SK-N-SH treated with all-trans-retinoic acid at 6 μM for 48 hours (cell line): ENCODE measurements at regions not wholly inside any gene's neighbourhood (a gene's known extent, or its start where the extent isn't known, plus 50 kb on each side); places are given as distances from the start of the nearest gene placed in this dataset.

Source experiments
- ATAC-seq: fragments of 200-7000 bp; cut with Tn5 transposase; 3 replicates; pipeline ENCODE4 v1.9.1; 2020; ENCODE audit warnings: mild to moderate bottlenecking, moderate library complexity
- ESRRG ChIP-seq: fragments of 250-450 bp; sonication (Bioruptor Pico); IDR thresholded peaks from 2 replicates; pipeline ENCODE4 v1.6.1; 2021; ENCODE audit warnings: mild to moderate bottlenecking
- GLIS3 ChIP-seq: fragments of 250-450 bp; sonication (Bioruptor Pico); IDR thresholded peaks from 2 replicates; pipeline ENCODE4 v1.5.0; 2020; ENCODE audit warnings: mild to moderate bottlenecking, moderate library complexity
- OSR1 ChIP-seq: fragments of 250-450 bp; sonication (Bioruptor Pico); IDR thresholded peaks from 2 replicates; pipeline ENCODE4 v1.8.0; 2022; ENCODE audit warnings: moderate library complexity, mild to moderate bottlenecking, inconsistent platforms
- PPARA ChIP-seq: fragments of 250-450 bp; sonication (Bioruptor Pico); IDR thresholded peaks from 2 replicates; pipeline ENCODE4 v1.5.0; 2020; ENCODE audit warnings: mild to moderate bottlenecking, borderline replicate concordance
- TCF4 ChIP-seq: fragments of 250-450 bp; sonication (Bioruptor Pico); IDR thresholded peaks from 2 replicates; pipeline ENCODE4 v1.8.0; 2021; ENCODE audit warnings: mild to moderate bottlenecking, moderate library complexity, borderline replicate concordance
- TOX ChIP-seq: fragments of 250-450 bp; sonication (Bioruptor Pico); IDR thresholded peaks from 2 replicates; pipeline ENCODE4 v1.8.0; 2021; ENCODE audit warnings: mild to moderate bottlenecking, moderate library complexity, borderline replicate concordance
- ZC3H10 ChIP-seq: fragments of 250-450 bp; sonication (Bioruptor Pico); IDR thresholded peaks from 2 replicates; pipeline ENCODE4 v1.5.1; 2021; ENCODE audit warnings: mild to moderate bottlenecking, moderate library complexity
- ZFP30 ChIP-seq: fragments of 450-650 bp; formaldehyde crosslinking; IDR thresholded peaks from 2 replicates; pipeline ENCODE4 v1.5.0; 2022; ENCODE audit warnings: mild to moderate bottlenecking, moderate library complexity
- ZNF70 ChIP-seq: fragments of 450-650 bp; formaldehyde crosslinking; IDR thresholded peaks from 2 replicates; pipeline ENCODE4 v1.5.0; 2020; ENCODE audit warnings: mild to moderate bottlenecking, moderate library complexity
- ZNF8 ChIP-seq: fragments of 450-650 bp; formaldehyde crosslinking; IDR thresholded peaks from 2 replicates; pipeline ENCODE4 v1.5.0; 2020; ENCODE audit warnings: mild to moderate bottlenecking, moderate library complexity
- TF ChIP-seq, protein P1 (sequence below): fragments of 250-450 bp; sonication (Bioruptor Pico); IDR thresholded peaks from 2 replicates; pipeline ENCODE4 v1.5.1; 2021; ENCODE audit warnings: mild to moderate bottlenecking, moderate library complexity
- TF ChIP-seq, protein P2 (sequence below): fragments of 250-450 bp; sonication (Bioruptor Pico); IDR thresholded peaks from 2 replicates; pipeline ENCODE4 v1.8.0; 2021; ENCODE audit warnings: low read depth, mild to moderate bottlenecking, moderate library complexity, borderline replicate concordance
- TF ChIP-seq, protein P3 (sequence below): fragments of 250-450 bp; sonication (Bioruptor Pico); IDR thresholded peaks from 2 replicates; pipeline ENCODE4 v1.5.0; 2020; ENCODE audit warnings: mild to moderate bottlenecking, moderate library complexity
- TF ChIP-seq, protein P4 (sequence below): fragments of 250-450 bp; sonication (Bioruptor Pico); IDR thresholded peaks from 2 replicates; pipeline ENCODE4 v1.5.1; 2020; ENCODE audit warnings: low read depth, mild to moderate bottlenecking, moderate library complexity

DNA sequence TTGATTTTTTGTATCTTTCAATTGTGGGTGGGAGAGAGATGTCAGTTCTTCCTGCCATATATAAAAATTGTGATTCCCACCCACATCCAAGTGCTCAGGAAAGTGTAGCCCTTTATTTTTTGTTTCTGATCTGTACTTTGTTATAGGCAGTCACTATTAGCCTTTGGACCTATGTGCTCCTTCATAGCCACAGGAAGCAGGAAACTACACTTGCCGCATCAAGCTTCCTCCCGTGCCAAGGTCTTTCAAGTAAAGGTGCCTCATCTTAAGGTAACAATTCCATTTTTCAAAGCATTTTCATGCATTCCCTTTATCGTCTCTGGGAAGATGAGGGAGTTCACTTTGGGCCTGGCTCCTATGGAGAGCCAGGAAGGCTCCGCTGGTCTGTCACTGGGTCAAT is 339.0 kb downstream of the DIRAS2 start (continued):
- TF ChIP-seq, protein P1, sequence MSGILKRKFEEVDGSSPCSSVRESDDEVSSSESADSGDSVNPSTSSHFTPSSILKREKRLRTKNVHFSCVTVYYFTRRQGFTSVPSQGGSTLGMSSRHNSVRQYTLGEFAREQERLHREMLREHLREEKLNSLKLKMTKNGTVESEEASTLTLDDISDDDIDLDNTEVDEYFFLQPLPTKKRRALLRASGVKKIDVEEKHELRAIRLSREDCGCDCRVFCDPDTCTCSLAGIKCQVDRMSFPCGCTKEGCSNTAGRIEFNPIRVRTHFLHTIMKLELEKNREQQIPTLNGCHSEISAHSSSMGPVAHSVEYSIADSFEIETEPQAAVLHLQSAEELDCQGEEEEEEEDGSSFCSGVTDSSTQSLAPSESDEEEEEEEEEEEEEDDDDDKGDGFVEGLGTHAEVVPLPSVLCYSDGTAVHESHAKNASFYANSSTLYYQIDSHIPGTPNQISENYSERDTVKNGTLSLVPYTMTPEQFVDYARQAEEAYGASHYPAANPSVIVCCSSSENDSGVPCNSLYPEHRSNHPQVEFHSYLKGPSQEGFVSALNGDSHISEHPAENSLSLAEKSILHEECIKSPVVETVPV (CRISPR knock-in tag) = no peak

DNA sequence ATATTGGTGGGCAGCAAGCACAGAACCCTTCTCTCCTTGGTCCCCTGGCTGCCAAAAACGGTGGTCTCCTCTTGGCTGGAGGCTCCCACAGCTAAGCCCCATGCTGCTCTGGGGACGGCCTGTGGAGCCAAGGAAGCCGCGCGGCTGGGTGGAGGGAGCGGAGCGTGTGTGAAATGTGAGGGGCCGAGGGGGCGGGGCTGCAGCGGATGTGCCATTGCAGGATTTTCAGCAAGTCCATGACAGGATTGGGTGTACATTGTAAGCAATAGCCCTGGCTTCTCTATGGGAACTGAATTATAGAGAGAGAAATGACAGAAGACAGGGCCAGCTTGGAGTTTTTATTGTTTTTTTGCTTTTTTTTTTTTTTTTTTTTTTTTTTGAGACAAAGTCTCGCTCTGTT is 336.5 kb downstream of the DIRAS2 start:
- ATAC-seq = no peak
- TF ChIP-seq, protein P1 (CRISPR knock-in tag) = no peak
- TF ChIP-seq ZNF70 (CRISPR knock-in tag) (no peak), ZNF8 (CRISPR knock-in tag) (no peak)

DNA sequence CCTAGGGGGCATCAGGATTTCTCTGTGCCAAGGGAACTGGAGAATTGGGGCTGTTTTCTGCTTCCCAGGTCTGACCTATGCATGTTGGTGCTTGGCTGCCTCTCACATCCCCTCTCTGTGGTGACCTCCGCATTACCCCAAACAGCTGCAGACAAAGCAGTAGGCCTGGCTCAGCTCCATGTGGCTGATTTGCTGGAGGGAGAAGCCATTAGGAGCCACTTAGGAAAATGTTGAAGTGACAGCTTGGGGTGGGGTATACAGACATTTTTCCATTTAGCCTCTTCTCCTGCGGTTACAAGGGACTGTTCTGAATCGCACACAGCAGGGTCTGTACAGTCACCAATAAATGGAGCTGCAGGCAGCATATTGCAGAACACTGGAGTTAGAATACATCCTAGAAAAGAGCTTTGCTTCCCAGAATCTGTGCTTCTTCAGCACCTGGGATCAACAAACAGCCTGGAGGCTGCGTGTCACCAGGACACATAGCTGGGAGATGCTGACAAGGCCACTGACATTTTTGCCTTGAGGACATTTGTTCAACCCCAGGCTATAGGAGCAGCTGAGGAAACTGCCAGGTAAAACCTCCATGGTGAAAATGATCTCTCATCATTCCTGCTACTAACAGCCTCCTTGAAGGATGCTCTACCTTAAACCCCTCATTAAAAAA is 335.3 kb downstream of the DIRAS2 start:
- no peak for ATAC-seq
- TF ChIP-seq, protein P2, sequence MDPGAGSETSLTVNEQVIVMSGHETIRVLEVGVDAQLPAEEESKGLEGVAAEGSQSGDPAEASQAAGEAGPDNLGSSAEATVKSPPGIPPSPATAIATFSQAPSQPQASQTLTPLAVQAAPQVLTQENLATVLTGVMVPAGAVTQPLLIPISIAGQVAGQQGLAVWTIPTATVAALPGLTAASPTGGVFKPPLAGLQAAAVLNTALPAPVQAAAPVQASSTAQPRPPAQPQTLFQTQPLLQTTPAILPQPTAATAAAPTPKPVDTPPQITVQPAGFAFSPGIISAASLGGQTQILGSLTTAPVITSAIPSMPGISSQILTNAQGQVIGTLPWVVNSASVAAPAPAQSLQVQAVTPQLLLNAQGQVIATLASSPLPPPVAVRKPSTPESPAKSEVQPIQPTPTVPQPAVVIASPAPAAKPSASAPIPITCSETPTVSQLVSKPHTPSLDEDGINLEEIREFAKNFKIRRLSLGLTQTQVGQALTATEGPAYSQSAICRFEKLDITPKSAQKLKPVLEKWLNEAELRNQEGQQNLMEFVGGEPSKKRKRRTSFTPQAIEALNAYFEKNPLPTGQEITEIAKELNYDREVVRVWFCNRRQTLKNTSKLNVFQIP = no peak
- TF ChIP-seq TOX (no peak), TCF4 (CRISPR knock-in tag) (peak; percentile 34; the same call in 1 of the 2 replicates), OSR1 (CRISPR knock-in tag) (no peak)
- TF ChIP-seq, protein P3, sequence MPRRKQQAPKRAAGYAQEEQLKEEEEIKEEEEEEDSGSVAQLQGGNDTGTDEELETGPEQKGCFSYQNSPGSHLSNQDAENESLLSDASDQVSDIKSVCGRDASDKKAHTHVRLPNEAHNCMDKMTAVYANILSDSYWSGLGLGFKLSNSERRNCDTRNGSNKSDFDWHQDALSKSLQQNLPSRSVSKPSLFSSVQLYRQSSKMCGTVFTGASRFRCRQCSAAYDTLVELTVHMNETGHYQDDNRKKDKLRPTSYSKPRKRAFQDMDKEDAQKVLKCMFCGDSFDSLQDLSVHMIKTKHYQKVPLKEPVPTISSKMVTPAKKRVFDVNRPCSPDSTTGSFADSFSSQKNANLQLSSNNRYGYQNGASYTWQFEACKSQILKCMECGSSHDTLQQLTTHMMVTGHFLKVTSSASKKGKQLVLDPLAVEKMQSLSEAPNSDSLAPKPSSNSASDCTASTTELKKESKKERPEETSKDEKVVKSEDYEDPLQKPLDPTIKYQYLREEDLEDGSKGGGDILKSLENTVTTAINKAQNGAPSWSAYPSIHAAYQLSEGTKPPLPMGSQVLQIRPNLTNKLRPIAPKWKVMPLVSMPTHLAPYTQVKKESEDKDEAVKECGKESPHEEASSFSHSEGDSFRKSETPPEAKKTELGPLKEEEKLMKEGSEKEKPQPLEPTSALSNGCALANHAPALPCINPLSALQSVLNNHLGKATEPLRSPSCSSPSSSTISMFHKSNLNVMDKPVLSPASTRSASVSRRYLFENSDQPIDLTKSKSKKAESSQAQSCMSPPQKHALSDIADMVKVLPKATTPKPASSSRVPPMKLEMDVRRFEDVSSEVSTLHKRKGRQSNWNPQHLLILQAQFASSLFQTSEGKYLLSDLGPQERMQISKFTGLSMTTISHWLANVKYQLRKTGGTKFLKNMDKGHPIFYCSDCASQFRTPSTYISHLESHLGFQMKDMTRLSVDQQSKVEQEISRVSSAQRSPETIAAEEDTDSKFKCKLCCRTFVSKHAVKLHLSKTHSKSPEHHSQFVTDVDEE = peak; percentile 68; the same call in 1 of the 2 replicates

DNA sequence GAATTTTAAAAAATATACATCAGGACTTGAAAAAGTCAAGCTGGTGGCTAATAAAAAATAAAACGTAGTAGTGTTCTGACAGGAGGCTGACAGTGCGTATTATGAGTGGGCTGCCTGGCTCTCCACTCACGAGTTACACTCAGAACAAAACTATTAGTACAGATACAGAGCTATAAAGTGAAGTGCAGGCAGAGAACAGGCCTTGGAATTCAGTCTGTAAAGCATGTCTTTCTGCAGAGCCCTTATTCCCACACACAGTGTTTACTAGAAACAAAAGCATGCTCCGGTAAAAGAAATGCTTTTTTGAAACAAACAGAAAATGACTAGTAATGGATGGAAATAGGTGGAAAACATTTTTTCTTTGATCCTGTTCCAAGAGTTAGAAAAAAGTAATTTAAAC is 334.7 kb downstream of the DIRAS2 start:
- ATAC-seq = no peak
- no peak for TF ChIP-seq ZFP30 (CRISPR knock-in tag)
- no peak for TF ChIP-seq PPARA (CRISPR knock-in tag)
- TF ChIP-seq TOX = no peak
- no peak for TF ChIP-seq TCF4 (CRISPR knock-in tag)
- TF ChIP-seq, protein P3 = no peak
- no peak for TF ChIP-seq OSR1 (CRISPR knock-in tag)
- TF ChIP-seq ESRRG (CRISPR knock-in tag) = no peak
- TF ChIP-seq ZC3H10 (CRISPR knock-in tag) = no peak
- no peak for TF ChIP-seq GLIS3 (CRISPR knock-in tag)
- TF ChIP-seq, protein P4, sequence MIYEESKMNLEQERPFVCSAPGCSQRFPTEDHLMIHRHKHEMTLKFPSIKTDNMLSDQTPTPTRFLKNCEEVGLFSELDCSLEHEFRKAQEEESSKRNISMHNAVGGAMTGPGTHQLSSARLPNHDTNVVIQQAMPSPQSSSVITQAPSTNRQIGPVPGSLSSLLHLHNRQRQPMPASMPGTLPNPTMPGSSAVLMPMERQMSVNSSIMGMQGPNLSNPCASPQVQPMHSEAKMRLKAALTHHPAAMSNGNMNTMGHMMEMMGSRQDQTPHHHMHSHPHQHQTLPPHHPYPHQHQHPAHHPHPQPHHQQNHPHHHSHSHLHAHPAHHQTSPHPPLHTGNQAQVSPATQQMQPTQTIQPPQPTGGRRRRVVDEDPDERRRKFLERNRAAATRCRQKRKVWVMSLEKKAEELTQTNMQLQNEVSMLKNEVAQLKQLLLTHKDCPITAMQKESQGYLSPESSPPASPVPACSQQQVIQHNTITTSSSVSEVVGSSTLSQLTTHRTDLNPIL (CRISPR knock-in tag) = no peak
